Peyer's patch (tissue), 4 donors: ENCODE measurements at regions not wholly inside any gene's neighbourhood (a gene's known extent, or its start where the extent isn't known, plus 50 kb on each side); places are given as distances from the start of the nearest gene placed in this dataset.
"Not testable (repeated sequence)": the region's sequence is repeated elsewhere in the genome, so short reads cannot be mapped to it uniquely, and the experiment has no call there.

ENCODE experiments used
- DNase-seq, 3 donors: peaks; one replicate each; pipeline ENCODE4 v3.0.0-alpha.2; 2017 to 2019
- H3K27ac ChIP-seq, 4 donors: fragments of 200-600 bp; sonication (generic); one replicate each; pipeline ENCODE4 v1.5.1; 2016 to 2019
- H3K27me3 ChIP-seq, 2 donors: fragments of 200-600 bp; sonication (generic); one replicate each; pipeline ENCODE4 v1.5.1; 2019
- H3K36me3 ChIP-seq, 3 donors: fragments of 200-600 bp; sonication (generic); one replicate each; pipeline ENCODE4 v1.5.1; 2016 to 2019
- H3K4me1 ChIP-seq, 4 donors: fragments of 200-600 bp; sonication (generic); one replicate each; pipeline ENCODE4 v1.5.1; 2016 to 2019
- H3K4me3 ChIP-seq, 4 donors: fragments of 200-600 bp; sonication (generic); 1 replicate in 3 of 4; 2 replicates in 1 of 4; pipeline ENCODE4 v1.5.1; 2016 to 2019; ENCODE audit warnings: mild to moderate bottlenecking in 1 of 4
- H3K9me3 ChIP-seq, 4 donors: fragments of 200-600 bp; sonication (generic); one replicate each; pipeline ENCODE4 v1.5.1; 2016 to 2019; ENCODE audit warnings: mild to moderate bottlenecking in 1 of 4
- POLR2A ChIP-seq, 2 donors: fragments of 450-650 bp; IDR thresholded peaks; one replicate each; pipeline ENCODE4 v1.5.1; 2017; ENCODE audit warnings: antibody characterized with exemption in 2 of 2, mild to moderate bottlenecking in 2 of 2, moderate library complexity in 2 of 2
- TF ChIP-seq, protein P1 (sequence below), 6 experiments: fragments of 450-650 bp in 4 of 6; fragments of 200-600 bp in 2 of 6; sonication (generic) in 1 of 6; IDR thresholded peaks; one replicate each; pipeline ENCODE4 v1.5.1; 2017 to 2019; ENCODE audit warnings: antibody characterized with exemption in 6 of 6, mild to moderate bottlenecking in 3 of 6, moderate library complexity in 1 of 6

DNA sequence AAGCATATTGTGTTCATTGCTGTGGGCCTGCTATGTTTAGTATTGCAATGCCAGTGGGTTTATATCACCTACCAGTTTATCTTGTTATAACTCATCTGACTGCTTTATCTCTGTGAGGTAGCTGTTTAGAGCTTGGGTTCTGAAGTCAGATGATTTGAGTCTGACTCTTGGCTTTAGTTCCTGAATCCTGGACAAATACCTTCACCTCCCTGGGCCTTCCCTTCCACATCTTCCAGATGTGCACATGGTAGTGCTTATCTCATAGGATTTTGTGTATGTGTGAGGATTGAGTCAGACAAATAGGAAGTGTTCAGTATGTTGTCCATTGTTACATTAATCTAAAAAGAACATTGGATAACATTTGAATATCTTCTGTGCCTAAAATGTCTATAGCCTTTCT is 63.5 kb upstream of the ANKRD10 start:
- no peak overlapping the region for H3K27ac ChIP-seq
- no peaks in the 10 kb centered on the region for H3K36me3 ChIP-seq
- H3K9me3 ChIP-seq, result no peaks in the 10 kb centered on the region
- H3K4me3 ChIP-seq, result no peak overlapping the region
- no peak for TF ChIP-seq POLR2A (IDR thresholded peaks at IDR 0.05)
- TF ChIP-seq, protein P1, sequence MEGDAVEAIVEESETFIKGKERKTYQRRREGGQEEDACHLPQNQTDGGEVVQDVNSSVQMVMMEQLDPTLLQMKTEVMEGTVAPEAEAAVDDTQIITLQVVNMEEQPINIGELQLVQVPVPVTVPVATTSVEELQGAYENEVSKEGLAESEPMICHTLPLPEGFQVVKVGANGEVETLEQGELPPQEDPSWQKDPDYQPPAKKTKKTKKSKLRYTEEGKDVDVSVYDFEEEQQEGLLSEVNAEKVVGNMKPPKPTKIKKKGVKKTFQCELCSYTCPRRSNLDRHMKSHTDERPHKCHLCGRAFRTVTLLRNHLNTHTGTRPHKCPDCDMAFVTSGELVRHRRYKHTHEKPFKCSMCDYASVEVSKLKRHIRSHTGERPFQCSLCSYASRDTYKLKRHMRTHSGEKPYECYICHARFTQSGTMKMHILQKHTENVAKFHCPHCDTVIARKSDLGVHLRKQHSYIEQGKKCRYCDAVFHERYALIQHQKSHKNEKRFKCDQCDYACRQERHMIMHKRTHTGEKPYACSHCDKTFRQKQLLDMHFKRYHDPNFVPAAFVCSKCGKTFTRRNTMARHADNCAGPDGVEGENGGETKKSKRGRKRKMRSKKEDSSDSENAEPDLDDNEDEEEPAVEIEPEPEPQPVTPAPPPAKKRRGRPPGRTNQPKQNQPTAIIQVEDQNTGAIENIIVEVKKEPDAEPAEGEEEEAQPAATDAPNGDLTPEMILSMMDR (IDR thresholded peaks at IDR 0.05), result no peak
- no peaks in the 10 kb centered on the region for H3K4me1 ChIP-seq
- H3K27me3 ChIP-seq, result no peaks in the 10 kb centered on the region
- DNase-seq, result no peak

DNA sequence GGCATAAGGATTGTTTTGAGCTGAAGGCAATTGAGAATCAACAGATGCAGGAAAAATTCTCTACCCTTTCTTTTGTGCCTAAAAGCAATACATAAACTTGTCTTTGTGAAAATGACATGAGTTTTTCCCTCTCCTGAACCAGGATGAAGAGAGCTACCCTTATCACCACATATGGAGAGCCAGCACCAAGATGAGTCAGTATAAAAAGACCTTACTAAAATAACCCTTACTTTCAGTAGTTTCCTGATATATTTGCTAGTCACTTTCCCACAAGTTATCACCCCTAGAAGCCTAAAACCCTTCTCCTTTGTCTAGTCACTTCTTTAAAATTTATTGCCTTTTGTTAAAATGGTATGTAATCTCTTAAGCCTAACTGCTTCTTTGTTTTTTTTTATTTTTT is 61.9 kb upstream of the ANKRD10 start:
- H3K9me3 ChIP-seq, result no peaks in the 10 kb centered on the region

DNA sequence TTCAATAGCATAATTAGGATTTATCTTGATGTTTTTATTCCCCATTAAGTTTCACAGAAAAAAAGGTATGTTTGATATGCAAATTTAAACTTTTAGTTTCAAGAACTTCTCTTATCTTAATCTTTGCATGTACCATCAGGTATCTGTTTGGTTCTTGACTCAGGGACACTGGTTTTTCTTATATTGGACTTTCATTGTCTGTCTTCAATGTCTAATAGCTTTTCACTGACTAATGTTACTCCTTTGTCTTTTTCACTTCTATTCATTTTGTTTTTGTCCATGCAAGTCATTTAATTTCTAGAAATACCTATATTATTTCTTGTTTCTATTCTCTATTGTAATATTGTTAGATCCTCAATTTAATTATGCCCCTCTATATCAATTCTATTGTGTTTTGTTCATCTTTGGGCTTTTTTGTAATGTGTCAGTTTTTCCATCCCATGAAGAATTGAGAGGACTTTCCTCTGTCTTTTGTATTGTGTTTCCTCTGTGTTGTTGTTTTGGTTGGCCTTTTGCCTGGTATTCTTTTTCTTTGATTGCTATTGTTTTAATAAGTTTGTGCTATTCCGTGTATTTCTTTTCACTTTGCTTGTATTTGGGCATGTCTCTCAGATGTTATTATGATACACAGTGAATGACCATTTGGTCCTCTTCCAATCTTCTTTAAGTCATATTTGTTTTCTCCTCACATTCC is 58.3 kb upstream of the ANKRD10 start:
- Histone ChIP-seq H3K4me3 (no peak overlapping the region), H3K27me3 (no peaks in the 10 kb centered on the region), H3K4me1 (no peaks in the 10 kb centered on the region), H3K36me3 (no peaks in the 10 kb centered on the region), H3K9me3 (no peaks in the 10 kb centered on the region), H3K27ac (no peak overlapping the region)
- DNase-seq, result no peak
- TF ChIP-seq, protein P1 (IDR thresholded peaks at IDR 0.05), result no peak
- no peak for TF ChIP-seq POLR2A (IDR thresholded peaks at IDR 0.05)

More for the DNA sequence above, 61.9 kb upstream of the ANKRD10 start:
- Histone ChIP-seq H3K27me3 (no peaks in the 10 kb centered on the region), H3K27ac (no peak overlapping the region), H3K4me1 (no peaks in the 10 kb centered on the region), H3K36me3 (no peaks in the 10 kb centered on the region), H3K4me3 (no peak overlapping the region)
- no peak for DNase-seq
- TF ChIP-seq, protein P1 (IDR thresholded peaks at IDR 0.05), result no peak
- no peak for TF ChIP-seq POLR2A (IDR thresholded peaks at IDR 0.05)

DNA sequence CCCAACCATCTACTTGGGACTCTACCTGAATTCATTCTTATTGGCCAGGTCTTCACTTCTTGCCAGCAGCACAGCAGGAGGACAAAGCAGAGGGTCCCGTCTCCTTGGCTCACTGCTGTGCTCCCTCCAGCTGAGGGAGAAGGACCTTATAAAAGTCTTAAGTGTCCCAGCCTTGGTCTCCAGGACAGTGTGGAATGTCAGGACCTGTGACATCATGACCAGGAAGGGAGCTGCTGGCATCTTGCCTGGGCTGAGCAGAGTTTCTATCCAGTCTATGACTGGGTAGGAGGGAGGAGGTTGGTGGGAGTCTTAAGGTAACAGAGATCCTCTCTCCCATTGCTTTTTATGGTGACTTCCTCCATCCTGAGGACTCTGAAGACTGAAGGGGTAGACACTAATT is 56.6 kb upstream of the ANKRD10 start:
- DNase-seq, result no peak
- TF ChIP-seq, protein P1 (IDR thresholded peaks at IDR 0.05), result no peak
- TF ChIP-seq POLR2A (IDR thresholded peaks at IDR 0.05), result no peak

DNA sequence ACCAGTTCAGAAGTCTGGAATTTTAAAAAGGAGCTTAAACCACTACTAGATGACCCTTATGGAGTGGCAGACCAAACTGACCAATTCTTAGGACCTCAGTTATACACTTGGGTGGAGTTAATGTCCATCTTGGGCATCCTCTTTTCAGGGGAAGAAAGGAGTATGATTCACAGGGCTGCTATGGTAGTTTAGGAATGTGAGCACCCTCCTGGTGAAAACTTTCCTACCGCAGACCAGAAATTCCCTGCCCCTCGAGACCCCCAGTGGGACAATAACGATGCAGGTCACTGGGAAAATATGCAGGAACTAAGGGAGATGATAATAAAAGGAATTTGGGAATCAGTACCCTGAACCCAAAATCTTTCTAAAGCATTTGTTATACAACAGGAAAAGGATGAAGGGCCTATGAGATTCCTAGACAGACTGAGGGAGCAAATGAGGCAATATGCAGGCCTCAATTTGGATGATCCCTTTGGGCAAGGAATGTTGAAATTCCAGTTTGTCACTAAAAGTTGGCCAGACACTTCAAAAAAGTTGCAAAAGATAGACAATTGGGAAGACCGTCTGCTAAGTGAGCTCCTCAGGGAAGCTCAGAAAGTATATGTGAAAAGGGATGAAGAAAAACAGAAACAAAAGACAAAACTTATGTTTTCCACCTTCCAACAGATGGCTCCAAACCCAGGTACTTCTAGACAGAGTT is 52.4 kb upstream of the ANKRD10 start:
- not testable (repeated sequence) for H3K27me3 ChIP-seq, H3K4me1 ChIP-seq, H3K27ac ChIP-seq, H3K4me3 ChIP-seq, H3K36me3 ChIP-seq, DNase-seq
- peaks cover 0 to 12% (median 3%) of the 10 kb centered on the region in 4 donors for H3K9me3 ChIP-seq

More for the DNA sequence above, 56.6 kb upstream of the ANKRD10 start:
- no peak overlapping the region for H3K4me3 ChIP-seq
- no peaks in the 10 kb centered on the region for H3K27me3 ChIP-seq
- no peak overlapping the region for H3K27ac ChIP-seq
- no peaks in the 10 kb centered on the region for H3K9me3 ChIP-seq
- H3K36me3 ChIP-seq, result no peaks in the 10 kb centered on the region
- no peaks in the 10 kb centered on the region for H3K4me1 ChIP-seq

DNA sequence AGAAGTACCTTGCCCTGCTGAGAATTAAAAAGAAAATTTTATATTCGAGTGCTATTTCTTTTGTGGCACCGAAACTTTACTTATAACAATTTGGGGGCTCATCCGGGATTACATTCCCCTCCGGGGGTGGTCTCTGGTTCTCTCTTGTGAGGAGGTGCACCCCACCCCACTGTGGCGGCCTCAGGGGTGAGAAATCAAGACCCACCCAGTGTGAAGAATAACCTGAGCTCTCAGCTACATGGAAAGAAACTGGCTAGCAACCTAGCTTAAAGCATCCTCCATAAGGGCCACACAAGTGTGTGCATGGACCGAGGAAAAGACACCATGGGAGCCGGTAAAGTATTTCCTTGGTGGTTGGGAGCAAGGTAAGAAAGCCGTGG is 50.9 kb upstream of the ANKRD10 start:
- Histone ChIP-seq H3K36me3 (no peaks in the 10 kb centered on the region), H3K27ac (no peak overlapping the region), H3K9me3 (peaks cover 0 to 15% (median 5%) of the 10 kb centered on the region in 4 donors), H3K4me3 (no peak overlapping the region), H3K27me3 (no peaks in the 10 kb centered on the region), H3K4me1 (no peaks in the 10 kb centered on the region)
- DNase-seq, result no peak
- TF ChIP-seq, protein P1 (IDR thresholded peaks at IDR 0.05), result no peak
